DND-41 (cell line): ENCODE measurements at regions not wholly inside any gene's neighbourhood (a gene's known extent, or its start where the extent isn't known, plus 50 kb on each side); places are given as distances from the start of the nearest gene placed in this dataset.

Experiments used
- ATAC-seq: fragments of 200-7000 bp; cut with Tn5 transposase; 3 replicates; pipeline ENCODE4 v1.9.1; 2021; ENCODE audit warnings: low read depth; ENCODE audit not compliant: insufficient read depth
- DNase-seq: peaks from one replicate; pipeline ENCODE4 v3.0.0-alpha.2; 2020
- H2AFZ ChIP-seq: 2 replicates; pipeline ENCODE4 v1.6.0; 2012; ENCODE audit warnings: low read depth, low read length
- H3K27ac ChIP-seq: 2 replicates; pipeline ENCODE4 v1.5.1; 2012; ENCODE audit warnings: low read length, inconsistent platforms
- H3K27me3 ChIP-seq: fragments of 200-600 bp; sonication (generic); 2 replicates; pipeline ENCODE4 v1.6.0; 2012; ENCODE audit warnings: low read length, mild to moderate bottlenecking, inconsistent platforms; ENCODE audit not compliant: insufficient read depth, poor library complexity
- H3K36me3 ChIP-seq: 2 replicates; pipeline ENCODE4 v1.5.1; 2012; ENCODE audit warnings: low read length, inconsistent platforms; ENCODE audit not compliant: insufficient read depth
- H3K4me1 ChIP-seq: 2 replicates; pipeline ENCODE4 v1.5.1; 2012; ENCODE audit warnings: mild to moderate bottlenecking, low read length; ENCODE audit not compliant: insufficient read depth
- H3K4me2 ChIP-seq: 2 replicates; pipeline ENCODE4 v1.6.0; 2012; ENCODE audit warnings: mild to moderate bottlenecking, moderate library complexity, low read length, inconsistent platforms; ENCODE audit not compliant: insufficient read depth
- H3K4me3 ChIP-seq, 2 experiments: fragments of 200-600 bp in 1 of 2; shearing (Covaris generic) in 1 of 2; 2 replicates each; pipeline ENCODE4 v1.5.1; 2012 to 2016; ENCODE audit warnings: inconsistent platforms in 2 of 2, low read length in 2 of 2, mild to moderate bottlenecking in 2 of 2, low read depth in 1 of 2, moderate library complexity in 1 of 2
- H3K79me2 ChIP-seq: 2 replicates; pipeline ENCODE4 v1.6.0; 2012; ENCODE audit warnings: low read length, inconsistent platforms; ENCODE audit not compliant: insufficient read depth
- H3K9ac ChIP-seq: 2 replicates; pipeline ENCODE4 v1.6.0; 2012; ENCODE audit warnings: low read depth, mild to moderate bottlenecking, inconsistent platforms, low read length, moderate library complexity
- H3K9me3 ChIP-seq: 2 replicates; pipeline ENCODE4 v1.5.1; 2012; ENCODE audit warnings: low read length, moderate library complexity, mild to moderate bottlenecking, inconsistent platforms; ENCODE audit not compliant: insufficient read depth, severe bottlenecking
- H4K20me1 ChIP-seq: 2 replicates; pipeline ENCODE4 v1.6.0; 2012; ENCODE audit warnings: low read length; ENCODE audit not compliant: insufficient read depth
- EZH2 ChIP-seq: IDR thresholded peaks from 3 replicates; pipeline ENCODE4 v1.6.1; 2012; ENCODE audit warnings: borderline replicate concordance, low read depth, mild to moderate bottlenecking, moderate library complexity, low read length, inconsistent platforms; ENCODE audit not compliant: severe bottlenecking
- TF ChIP-seq, protein P1 (sequence below): IDR thresholded peaks from 2 replicates; pipeline ENCODE4 v1.5.1; 2012; ENCODE audit warnings: borderline replicate concordance, low read length, moderate library complexity, mild to moderate bottlenecking; ENCODE audit not compliant: poor library complexity, severe bottlenecking; ENCODE audit errors: extremely low read depth

GRCh38 chr3:159913712-159914414 is 74.8 kb upstream of the IL12A start:
- Histone ChIP-seq H3K27ac (no peak overlapping the region), H3K36me3 (no peaks in the 10 kb centered on the region), H3K4me1 (no peaks in the 10 kb centered on the region), H4K20me1 (no peaks in the 10 kb centered on the region), H2AFZ (no peak overlapping the region), H3K9me3 (no peaks in the 10 kb centered on the region), H3K9ac (no peak overlapping the region), H3K4me2 (no peak overlapping the region), H3K79me2 (no peaks in the 10 kb centered on the region), H3K27me3 (no peaks in the 10 kb centered on the region), H3K4me3 (no peak overlapping the region)
- no peak for DNase-seq
- TF ChIP-seq EZH2: no peak
- TF ChIP-seq, protein P1, sequence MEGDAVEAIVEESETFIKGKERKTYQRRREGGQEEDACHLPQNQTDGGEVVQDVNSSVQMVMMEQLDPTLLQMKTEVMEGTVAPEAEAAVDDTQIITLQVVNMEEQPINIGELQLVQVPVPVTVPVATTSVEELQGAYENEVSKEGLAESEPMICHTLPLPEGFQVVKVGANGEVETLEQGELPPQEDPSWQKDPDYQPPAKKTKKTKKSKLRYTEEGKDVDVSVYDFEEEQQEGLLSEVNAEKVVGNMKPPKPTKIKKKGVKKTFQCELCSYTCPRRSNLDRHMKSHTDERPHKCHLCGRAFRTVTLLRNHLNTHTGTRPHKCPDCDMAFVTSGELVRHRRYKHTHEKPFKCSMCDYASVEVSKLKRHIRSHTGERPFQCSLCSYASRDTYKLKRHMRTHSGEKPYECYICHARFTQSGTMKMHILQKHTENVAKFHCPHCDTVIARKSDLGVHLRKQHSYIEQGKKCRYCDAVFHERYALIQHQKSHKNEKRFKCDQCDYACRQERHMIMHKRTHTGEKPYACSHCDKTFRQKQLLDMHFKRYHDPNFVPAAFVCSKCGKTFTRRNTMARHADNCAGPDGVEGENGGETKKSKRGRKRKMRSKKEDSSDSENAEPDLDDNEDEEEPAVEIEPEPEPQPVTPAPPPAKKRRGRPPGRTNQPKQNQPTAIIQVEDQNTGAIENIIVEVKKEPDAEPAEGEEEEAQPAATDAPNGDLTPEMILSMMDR: no peak
- no peak for ATAC-seq

GRCh38 chr3:159914426-159914825 is 74.2 kb upstream of the IL12A start:
- no peaks in the 10 kb centered on the region for H3K4me1 ChIP-seq
- H3K27ac ChIP-seq: no peak overlapping the region
- ATAC-seq (no peak), DNase-seq (no peak)
- H3K79me2 ChIP-seq: no peaks in the 10 kb centered on the region
- H4K20me1 ChIP-seq: no peaks in the 10 kb centered on the region
- no peaks in the 10 kb centered on the region for H3K9me3 ChIP-seq
- no peaks in the 10 kb centered on the region for H3K27me3 ChIP-seq
- H3K9ac ChIP-seq: no peak overlapping the region
- H2AFZ ChIP-seq: no peak overlapping the region
- H3K36me3 ChIP-seq: no peaks in the 10 kb centered on the region
- H3K4me3 ChIP-seq: no peak overlapping the region
- no peak for TF ChIP-seq EZH2
- TF ChIP-seq, protein P1: no peak
- H3K4me2 ChIP-seq: no peak overlapping the region

- no peak overlapping the region for H3K4me3 ChIP-seq
- H3K9me3 ChIP-seq: no peaks in the 10 kb centered on the region
- no peak overlapping the region for H3K27ac ChIP-seq
- no peak overlapping the region for H3K9ac ChIP-seq
- H3K27me3 ChIP-seq: no peaks in the 10 kb centered on the region
- DNase-seq (no peak), ATAC-seq (no peak)
- H4K20me1 ChIP-seq: no peaks in the 10 kb centered on the region
- no peak overlapping the region for H3K4me2 ChIP-seq
- no peak for TF ChIP-seq EZH2
- TF ChIP-seq, protein P1: no peak
- no peak overlapping the region for H2AFZ ChIP-seq
- no peaks in the 10 kb centered on the region for H3K4me1 ChIP-seq
- H3K36me3 ChIP-seq: no peaks in the 10 kb centered on the region
- H3K79me2 ChIP-seq: no peaks in the 10 kb centered on the region
Observed at GRCh38 chr3:159916052-159916451, 72.6 kb upstream of the IL12A start.
